ENCODE measurements at regions not wholly inside any gene's neighbourhood (a gene's known extent, or its start where the extent isn't known, plus 50 kb on each side); places are given as distances from the start of the nearest gene placed in this dataset.

- no peak for DNase-seq
Observed at GRCh38 chr13:59603646-59604045, 560.1 kb downstream of the DIAPH3 start.

GRCh38 chr13:59607172-59607571 lies 556.6 kb downstream of the DIAPH3 start:
- no peak for DNase-seq

- DNase-seq: no peak
Observed at GRCh38 chr13:59607780-59608233, 555.9 kb downstream of the DIAPH3 start.

GRCh38 chr13:59609421-59609820 lies 554.3 kb downstream of the DIAPH3 start:
- no peak for DNase-seq

Measured in CD4-positive, alpha-beta T cell treated with Interleukin-17A for 4 hours (primary cell).